DMS53 treated with DMSO at 0.1 percent for 48 hours (cell line): ENCODE measurements at regions not wholly inside any gene's neighbourhood (a gene's known extent, or its start where the extent isn't known, plus 50 kb on each side); places are given as distances from the start of the nearest gene placed in this dataset.
A peak's percentile ranks its signal among the peaks of the same experiment; 100 is the strongest.
"Not testable (repeated sequence)": the region's sequence is repeated elsewhere in the genome, so short reads cannot be mapped to it uniquely, and the experiment has no call there.

Source experiments
- DNase-seq: peaks from one replicate; lab custom pipeline; 2025; ENCODE audit not compliant: unreplicated experiment; lab: John Stamatoyannopoulos, UW

- no peak for DNase-seq
Observed at GRCh38 chr15:100720406-100720967, 118.1 kb downstream of the ASB7 start.

- peak; percentile 98 for DNase-seq
Observed at GRCh38 chr15:100721758-100722550, 119.6 kb downstream of the ASB7 start.

GRCh38 chr15:100722551-100723314 lies 120.3 kb downstream of the ASB7 start:
- no peak for DNase-seq

DNA sequence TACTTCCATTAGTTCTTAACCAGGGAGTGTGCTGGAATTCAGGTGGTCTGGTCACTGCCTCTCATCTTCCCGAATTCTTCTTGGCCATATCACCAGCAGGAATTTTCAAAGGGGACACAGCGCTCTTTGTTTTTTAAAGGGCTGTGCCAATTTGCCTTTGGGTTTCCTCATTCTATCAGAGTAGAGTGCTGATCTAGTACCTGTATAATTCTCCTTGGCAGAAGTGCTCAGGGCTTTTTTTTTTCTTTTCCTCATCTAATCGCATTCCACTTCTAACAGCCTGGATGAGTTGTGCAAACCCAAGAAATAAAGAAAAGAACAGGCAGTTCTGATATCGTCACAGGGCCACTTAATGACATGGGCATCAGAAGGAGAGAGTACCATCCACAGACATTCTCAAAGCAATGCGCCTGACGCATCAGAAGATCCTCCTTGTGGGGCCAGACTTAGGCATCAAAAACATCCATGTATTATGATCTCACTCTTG lies 121.0 kb downstream of the ASB7 start:
- DNase-seq = no peak

DNA sequence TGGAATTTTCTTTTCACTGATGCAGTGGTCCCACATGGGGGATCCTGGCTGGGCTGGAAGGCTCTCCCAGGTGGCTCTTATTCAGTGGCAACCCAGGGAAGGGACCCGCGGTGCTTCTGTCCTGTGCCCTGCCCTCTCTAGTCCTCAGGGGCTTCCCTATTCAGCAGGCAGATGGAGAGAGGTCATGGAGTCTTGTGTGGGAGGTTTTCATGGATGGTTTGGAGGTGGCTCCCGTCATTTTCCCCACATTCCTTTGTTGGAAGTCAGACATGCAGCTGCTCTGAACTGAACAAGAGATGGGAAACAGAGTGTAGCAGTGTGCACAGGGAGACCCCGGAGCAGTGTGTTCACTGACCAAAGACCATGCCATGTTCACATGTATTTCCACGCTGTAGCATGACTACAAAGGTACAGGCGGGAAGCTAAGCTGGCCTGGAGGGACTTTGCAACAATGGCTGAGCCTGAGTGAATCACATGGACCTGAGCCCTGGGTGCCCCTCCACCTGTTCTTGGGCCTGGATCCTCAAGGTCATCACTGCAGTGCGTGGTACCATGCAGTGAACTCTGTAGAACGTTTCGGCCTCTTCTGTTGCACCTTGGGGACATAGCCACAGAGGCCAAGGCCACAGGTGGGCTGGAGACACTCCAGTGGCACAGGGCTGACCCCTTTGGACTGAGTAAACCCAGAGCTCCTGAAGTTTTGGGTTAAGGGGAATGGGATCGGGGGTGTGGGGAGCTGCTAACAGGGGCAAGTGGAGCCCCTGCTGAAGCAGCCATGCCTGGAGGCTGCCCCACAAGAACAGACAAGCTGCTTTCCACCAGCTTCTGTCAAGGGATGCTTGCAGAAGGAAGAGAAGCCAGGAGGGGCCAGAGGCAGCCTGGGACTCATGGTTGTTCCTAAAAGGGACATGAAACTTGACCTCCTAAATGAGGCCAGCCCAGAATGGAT lies 123.0 kb downstream of the ASB7 start:
- no peak for DNase-seq

- no peak for DNase-seq
Observed at GRCh38 chr15:100726070-100726420, 123.7 kb downstream of the ASB7 start.

DNA sequence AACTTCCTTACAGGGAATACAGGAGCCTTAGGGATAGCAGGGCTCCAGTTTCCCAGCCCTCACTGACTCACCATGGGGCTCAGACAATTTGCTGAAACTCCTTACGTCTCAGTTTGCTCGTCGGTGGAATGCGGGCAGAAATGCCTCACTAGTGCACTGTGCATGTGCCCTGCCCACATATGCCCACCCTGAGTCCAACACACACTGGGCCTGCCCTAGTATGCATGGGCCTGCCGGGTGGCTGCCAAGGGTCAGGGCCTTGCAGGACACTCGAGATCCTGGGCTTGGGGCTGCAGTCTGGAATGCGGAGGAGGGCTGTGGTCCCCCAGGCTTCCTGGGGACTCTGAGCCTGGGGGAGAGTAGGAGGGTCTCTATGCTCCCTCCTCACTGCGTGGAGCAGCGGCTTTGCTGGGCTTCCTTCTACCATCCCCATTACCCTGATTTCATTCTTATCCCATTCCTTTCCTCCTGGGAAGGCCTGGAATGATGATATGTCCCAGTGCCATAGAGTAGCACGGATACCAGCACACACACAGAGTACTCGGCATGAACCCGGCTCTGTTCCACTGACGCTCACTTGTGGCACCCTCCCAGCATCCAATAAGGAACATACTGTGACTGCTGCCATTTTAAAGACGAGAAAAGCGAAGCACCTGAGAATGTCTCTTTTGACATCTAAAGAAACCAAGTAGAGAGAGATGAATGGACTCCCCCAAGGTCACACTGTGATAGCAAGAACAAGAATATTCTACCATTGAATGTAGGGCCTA lies 124.2 kb downstream of the ASB7 start:
- DNase-seq = no peak

DNA sequence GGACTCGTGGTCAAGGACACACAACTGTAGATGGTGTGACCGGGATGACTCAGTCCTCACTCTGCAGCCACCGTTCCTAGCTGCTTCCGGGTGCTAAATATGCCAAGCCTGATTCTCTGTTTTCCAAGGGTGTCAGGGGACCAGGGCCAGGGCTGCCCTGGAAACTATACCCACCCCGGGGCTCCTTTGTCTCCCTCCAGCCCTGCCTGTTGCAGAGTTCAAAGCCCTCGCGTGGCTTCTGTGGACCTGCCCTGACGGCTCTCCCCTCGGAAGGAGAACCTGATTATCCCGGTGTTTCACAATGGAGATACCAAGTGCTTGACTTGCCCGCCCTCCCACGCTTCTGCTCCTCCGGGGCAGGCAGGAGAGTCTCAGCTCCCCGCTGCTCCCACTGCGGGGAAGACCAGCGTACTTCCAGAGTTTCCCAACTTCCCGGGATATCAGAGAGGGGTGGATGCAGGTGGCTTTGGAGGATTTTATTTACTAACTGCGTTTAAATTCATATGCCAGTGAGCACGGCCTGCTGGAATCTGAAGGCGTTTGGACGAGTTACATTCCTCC lies 125.0 kb downstream of the ASB7 start:
- DNase-seq = no peak

DNA sequence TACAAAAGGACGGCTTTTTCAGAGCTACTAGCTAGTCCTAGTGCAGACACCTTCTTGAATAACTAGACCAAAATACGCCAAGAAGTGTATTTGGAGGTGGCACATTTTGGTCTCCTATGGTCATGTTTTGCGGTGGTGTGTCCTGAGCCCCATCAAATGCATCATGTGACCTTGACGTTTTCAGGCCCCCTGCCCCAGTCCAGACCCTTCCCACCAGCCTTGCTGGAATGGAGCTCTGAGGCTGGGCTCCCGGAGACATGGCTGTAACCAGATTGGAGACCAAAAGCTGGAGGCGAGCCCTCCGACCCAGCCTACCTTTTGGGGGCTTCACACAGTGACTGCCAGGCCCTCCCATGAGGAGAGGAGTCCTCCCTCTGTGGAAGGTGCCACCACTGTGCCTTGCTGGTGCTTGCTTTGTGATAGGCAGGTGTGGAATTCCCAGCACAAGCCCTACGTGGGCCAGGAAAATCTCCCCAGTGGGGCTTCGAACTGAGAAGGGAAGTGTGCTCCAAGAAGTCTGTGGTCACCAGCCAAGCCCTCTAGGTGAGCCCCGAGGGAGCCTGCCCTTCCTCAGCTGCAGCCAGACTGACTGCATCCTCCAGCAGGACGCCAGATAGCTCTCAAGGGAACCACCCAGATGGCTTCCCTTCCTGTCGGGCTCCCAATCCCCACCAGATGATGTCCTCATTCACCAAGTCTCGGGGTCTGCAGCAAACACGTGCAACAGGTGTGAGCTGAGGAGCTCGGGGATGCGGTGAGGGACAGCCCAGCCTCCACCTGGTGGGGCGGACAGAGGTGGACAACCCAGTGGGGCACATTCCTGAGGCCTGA lies 126.2 kb downstream of the ASB7 start:
- DNase-seq = no peak

DNA sequence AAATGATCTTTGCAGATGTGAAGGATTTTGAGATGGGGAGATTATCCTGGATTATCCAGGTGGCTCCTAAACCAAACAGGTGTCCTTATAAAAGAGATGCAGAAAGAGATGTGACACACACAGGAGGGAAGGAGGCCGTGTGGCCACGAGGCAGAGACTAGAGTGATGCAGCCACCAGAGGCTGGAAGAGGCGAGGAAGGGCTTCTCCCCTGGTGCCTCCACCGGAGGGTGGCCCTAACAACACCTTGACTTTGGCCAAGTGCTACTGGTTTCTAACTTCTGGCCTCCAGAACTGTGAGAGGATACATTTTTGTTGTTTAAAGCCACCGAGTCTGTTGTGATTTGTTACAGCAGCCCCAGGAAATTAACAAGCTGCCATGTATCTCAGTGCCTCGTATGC lies 127.1 kb downstream of the ASB7 start:
- DNase-seq = no peak

- DNase-seq = no peak
Observed at GRCh38 chr15:100730129-100730528, 127.7 kb downstream of the ASB7 start.

GRCh38 chr15:100730655-100731266 lies 128.4 kb downstream of the ASB7 start:
- DNase-seq = no peak

DNA sequence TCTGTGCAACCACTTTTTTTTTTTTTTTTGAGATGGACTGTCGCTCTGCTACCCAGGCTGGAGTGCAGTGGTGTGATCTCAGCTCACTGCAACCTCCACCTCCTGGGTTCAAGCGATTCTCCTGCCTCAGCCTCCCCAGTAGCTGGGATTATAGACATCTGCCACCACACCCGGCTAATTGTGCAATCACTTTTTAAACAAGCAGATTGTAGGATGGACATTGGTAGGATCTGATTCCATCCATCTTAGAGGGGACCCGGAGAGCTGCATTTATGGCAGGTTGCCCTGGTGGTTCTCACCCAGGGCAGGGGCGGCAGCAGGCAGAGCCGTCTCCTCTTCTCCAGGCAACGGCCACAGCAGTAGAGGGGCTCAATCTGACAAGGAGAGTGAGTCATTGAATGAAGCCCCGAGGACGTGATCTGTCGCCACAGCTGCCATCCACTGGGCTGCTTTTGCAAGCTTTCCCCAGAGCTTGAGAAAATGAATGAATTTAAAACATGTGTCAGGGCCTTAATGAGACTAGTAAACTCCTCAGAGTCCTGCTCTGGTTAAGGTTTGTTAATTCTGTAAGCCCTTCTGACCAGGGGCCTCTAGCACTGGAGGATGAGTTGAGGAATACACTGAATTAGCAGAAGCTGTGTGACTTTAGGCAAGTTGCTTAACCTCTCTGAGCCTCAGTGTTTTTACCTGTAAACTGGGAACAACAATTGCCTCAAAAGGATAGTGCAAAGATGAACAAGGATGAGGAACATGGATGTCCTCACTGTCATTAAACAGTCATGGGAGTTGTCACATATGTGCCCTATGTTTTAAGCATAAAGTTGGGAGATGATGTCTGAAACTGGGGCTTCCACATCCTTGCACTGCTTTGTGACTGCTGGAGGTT lies 129.1 kb downstream of the ASB7 start:
- no peak for DNase-seq

DNA sequence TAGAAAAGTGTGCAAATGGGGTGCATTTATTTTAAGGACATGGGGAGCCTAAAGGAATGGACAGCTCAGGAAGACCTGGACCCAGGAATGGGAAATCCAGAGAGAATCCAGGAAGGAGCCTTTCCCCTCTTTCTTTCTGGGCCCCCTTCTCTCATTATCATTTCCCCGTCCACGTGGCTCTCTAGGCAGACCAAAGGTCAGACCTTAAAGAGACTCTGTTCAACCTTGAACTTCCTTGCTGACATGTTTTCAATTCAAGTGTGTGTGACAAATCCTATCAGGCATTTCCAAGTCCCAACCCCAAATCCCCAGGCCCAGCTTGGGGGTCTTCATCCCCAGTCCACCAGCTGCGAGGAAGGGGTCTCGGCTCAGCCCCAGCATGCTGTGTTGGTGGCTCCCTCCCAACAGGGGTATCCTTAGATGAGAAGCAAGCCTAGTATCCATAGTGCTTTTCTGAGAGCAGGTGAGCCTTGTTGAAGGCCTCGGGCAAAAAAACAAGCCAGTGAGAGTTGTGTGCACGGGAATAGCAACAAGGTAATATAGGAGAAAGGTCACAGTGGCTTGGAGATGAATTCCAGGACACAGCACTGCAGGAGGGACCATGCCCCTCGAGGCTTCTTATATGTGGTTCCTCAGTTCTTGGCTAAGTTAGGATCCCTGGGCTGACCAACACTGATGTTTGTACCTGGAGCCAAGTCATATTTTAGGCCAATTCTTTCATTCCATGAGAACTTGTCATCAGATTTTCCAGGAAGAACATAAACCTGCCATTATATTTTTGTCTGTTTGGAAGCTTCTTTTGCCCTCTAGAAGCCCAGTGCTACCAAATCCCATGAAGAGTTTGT lies 130.0 kb downstream of the ASB7 start:
- no peak for DNase-seq

- DNase-seq = no peak
Observed at GRCh38 chr15:100733101-100733842, 130.9 kb downstream of the ASB7 start.

DNA sequence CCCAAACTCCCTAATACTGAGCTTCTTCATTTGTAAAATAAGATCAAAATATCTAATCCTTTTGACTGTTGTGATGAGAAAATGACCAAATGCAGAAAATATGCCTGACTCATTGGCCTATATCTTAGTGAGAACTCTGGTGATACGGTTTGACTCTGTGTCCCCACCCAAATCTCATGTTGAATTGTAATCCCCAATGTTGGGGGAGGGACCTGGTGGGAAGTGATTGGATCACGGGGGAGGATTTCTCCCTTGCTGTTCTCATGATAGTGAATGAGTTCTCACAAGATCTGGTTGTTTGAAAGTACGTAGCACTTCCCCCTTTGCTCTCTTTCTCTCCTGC lies 131.4 kb downstream of the ASB7 start:
- not testable (repeated sequence) for DNase-seq
